ENCODE measurements at regions not wholly inside any gene's neighbourhood (a gene's known extent, or its start where the extent isn't known, plus 50 kb on each side); places are given as distances from the start of the nearest gene placed in this dataset.

- TF ChIP-seq, protein P1, sequence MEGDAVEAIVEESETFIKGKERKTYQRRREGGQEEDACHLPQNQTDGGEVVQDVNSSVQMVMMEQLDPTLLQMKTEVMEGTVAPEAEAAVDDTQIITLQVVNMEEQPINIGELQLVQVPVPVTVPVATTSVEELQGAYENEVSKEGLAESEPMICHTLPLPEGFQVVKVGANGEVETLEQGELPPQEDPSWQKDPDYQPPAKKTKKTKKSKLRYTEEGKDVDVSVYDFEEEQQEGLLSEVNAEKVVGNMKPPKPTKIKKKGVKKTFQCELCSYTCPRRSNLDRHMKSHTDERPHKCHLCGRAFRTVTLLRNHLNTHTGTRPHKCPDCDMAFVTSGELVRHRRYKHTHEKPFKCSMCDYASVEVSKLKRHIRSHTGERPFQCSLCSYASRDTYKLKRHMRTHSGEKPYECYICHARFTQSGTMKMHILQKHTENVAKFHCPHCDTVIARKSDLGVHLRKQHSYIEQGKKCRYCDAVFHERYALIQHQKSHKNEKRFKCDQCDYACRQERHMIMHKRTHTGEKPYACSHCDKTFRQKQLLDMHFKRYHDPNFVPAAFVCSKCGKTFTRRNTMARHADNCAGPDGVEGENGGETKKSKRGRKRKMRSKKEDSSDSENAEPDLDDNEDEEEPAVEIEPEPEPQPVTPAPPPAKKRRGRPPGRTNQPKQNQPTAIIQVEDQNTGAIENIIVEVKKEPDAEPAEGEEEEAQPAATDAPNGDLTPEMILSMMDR (IDR thresholded peaks at IDR 0.05; ENCODE audit: low read depth, low read length): no peak
- TF ChIP-seq EZH2phosphoT487 (IDR thresholded peaks at IDR 0.05; ENCODE audit: low read depth): no peak
Measured at GRCh38 chr20:57815405-57815804, 105.6 kb upstream of the PMEPA1 start.
